Stimulated activated naive CD4-positive, alpha-beta T cell (primary cell): ENCODE measurements at regions not wholly inside any gene's neighbourhood (a gene's known extent, or its start where the extent isn't known, plus 50 kb on each side); places are given as distances from the start of the nearest gene placed in this dataset.

Experiments used
- DNase-seq, 6 experiments: peaks; one replicate each; lab custom pipeline; 2025; lab: John Stamatoyannopoulos, UW

GRCh38 chr18:75586130-75586889, 158.8 kb upstream of the SMIM21 start:
- no peak for DNase-seq

GRCh38 chr18:75582940-75583339, 155.4 kb upstream of the SMIM21 start:
- no peak for DNase-seq

- no peak for DNase-seq
These were observed 154.9 kb upstream of the SMIM21 start for GRCh38 chr18:75582406-75582821.

GRCh38 chr18:75581336-75582131, 154.0 kb upstream of the SMIM21 start:
- no peak for DNase-seq

GRCh38 chr18:75574187-75574586, 146.7 kb upstream of the SMIM21 start:
- DNase-seq, result no peak

- no peak for DNase-seq
These were observed 135.6 kb upstream of the SMIM21 start for GRCh38 chr18:75563150-75563549.

GRCh38 chr18:75562216-75562615, 134.7 kb upstream of the SMIM21 start:
- no peak for DNase-seq

GRCh38 chr18:75558790-75559189, 131.3 kb upstream of the SMIM21 start:
- no peak for DNase-seq

GRCh38 chr18:75556841-75557240, 129.3 kb upstream of the SMIM21 start:
- DNase-seq, result no peak

GRCh38 chr18:75554644-75555185, 127.2 kb upstream of the SMIM21 start:
- no peak for DNase-seq

GRCh38 chr18:75554176-75554575, 126.7 kb upstream of the SMIM21 start:
- no peak for DNase-seq

- no peak for DNase-seq
These were observed 125.5 kb upstream of the SMIM21 start for GRCh38 chr18:75553021-75553420.

GRCh38 chr18:75551071-75551470, 123.6 kb upstream of the SMIM21 start:
- no peak for DNase-seq

GRCh38 chr18:75548353-75548905, 120.9 kb upstream of the SMIM21 start:
- no peak for DNase-seq

- DNase-seq, result no peak
These were observed 119.5 kb upstream of the SMIM21 start for GRCh38 chr18:75546964-75547363.

- no peak for DNase-seq
These were observed 117.7 kb upstream of the SMIM21 start for GRCh38 chr18:75545189-75545588.

- DNase-seq, result no peak
These were observed 117.0 kb upstream of the SMIM21 start for GRCh38 chr18:75544496-75544895.

GRCh38 chr18:75544051-75544481, 116.6 kb upstream of the SMIM21 start:
- no peak for DNase-seq

- DNase-seq, result no peak
These were observed 111.2 kb upstream of the SMIM21 start for GRCh38 chr18:75538727-75539126.

- DNase-seq, result no peak
These were observed 106.4 kb upstream of the SMIM21 start for GRCh38 chr18:75533950-75534349.

- no peak for DNase-seq
These were observed 105.7 kb upstream of the SMIM21 start for GRCh38 chr18:75533209-75533608.

- DNase-seq, result no peak
These were observed 104.5 kb upstream of the SMIM21 start for GRCh38 chr18:75531851-75532459.
